ENCODE measurements at regions not wholly inside any gene's neighbourhood (a gene's known extent, or its start where the extent isn't known, plus 50 kb on each side); places are given as distances from the start of the nearest gene placed in this dataset.

- H3K4me2 ChIP-seq (ENCODE audit: low read depth, low read length), result no peak overlapping the region
- DNase-seq (ENCODE audit: low spot score) (no peak), ATAC-seq (no peak), FAIRE-seq (no peak)
- no peak overlapping the region for H3K4me3 ChIP-seq (replicated peaks in 1 of 3; ENCODE audit: insufficient read depth in 1 of 3, low read depth in 2 of 3, low read length in 3 of 3)
- H3K27ac ChIP-seq (ENCODE audit: extremely low read length, insufficient read depth, low read length), result no peak overlapping the region
- H4K20me1 ChIP-seq (ENCODE audit: insufficient read depth, low read length), result no peaks in the 10 kb centered on the region
- no peaks in the 10 kb centered on the region for H3K36me3 ChIP-seq (replicated peaks in 1 of 2; ENCODE audit: control insufficient read depth in 1 of 2, insufficient read depth in 2 of 2, low read length in 2 of 2)
- no peaks in the 10 kb centered on the region for H3K27me3 ChIP-seq (ENCODE audit: control insufficient read depth in 1 of 2, insufficient read depth in 2 of 2, low read length in 2 of 2)
- H3K4me1 ChIP-seq (ENCODE audit: insufficient read depth, low read length), result no peaks in the 10 kb centered on the region
- 55% methylated on average over 3 of the region's 3 CpGs for WGBS (ENCODE audit: low lambda C conversion rate)
- no TSS peak for BruUV-seq (replicated peaks)
- POLR2A ChIA-PET, result no interaction called here
- CTCF ChIA-PET (ENCODE audit: low intra/inter-chr PET ratio, low total read pairs), result no interaction called here
- no peak overlapping the region for H2AFZ ChIP-seq (ENCODE audit: low read length)
- no peak overlapping the region for H3K9ac ChIP-seq (ENCODE audit: insufficient read depth, low read depth, low read length)
- in situ Hi-C loops (cut with HindIII; ENCODE audit: extremely low pct_ligation_motif_present, low pct_unique_long_range_greater_than_20kb) (no loop called here), intact Hi-C loops (cut with micrococcal nuclease; ENCODE audit: unreplicated experiment) (no loop called here)
- no peak for TF ChIP-seq CEBPG (CRISPR knock-in tag; IDR thresholded peaks at IDR 0.05)
- no peak for TF ChIP-seq YEATS4 (CRISPR knock-in tag; IDR thresholded peaks at IDR 0.05; ENCODE audit: borderline replicate concordance)
- no peak for TF ChIP-seq ZFYVE20 (CRISPR knock-in tag; IDR thresholded peaks at IDR 0.05; ENCODE audit: borderline replicate concordance, low read depth)
- TF ChIP-seq ZBTB26 (CRISPR knock-in tag; IDR thresholded peaks at IDR 0.05; ENCODE audit: borderline replicate concordance), result no peak
- no peak for TF ChIP-seq HOXD1 (CRISPR knock-in tag; IDR thresholded peaks at IDR 0.05)
- H3K9me3 ChIP-seq (ENCODE audit: low read length), result no peaks in the 10 kb centered on the region
- H3K79me2 ChIP-seq (ENCODE audit: insufficient read depth, low read length), result no peaks in the 10 kb centered on the region
These were observed 123.6 kb downstream of the ZNF608 start for GRCh38 chr5:124622851-124623250.

DNA sequence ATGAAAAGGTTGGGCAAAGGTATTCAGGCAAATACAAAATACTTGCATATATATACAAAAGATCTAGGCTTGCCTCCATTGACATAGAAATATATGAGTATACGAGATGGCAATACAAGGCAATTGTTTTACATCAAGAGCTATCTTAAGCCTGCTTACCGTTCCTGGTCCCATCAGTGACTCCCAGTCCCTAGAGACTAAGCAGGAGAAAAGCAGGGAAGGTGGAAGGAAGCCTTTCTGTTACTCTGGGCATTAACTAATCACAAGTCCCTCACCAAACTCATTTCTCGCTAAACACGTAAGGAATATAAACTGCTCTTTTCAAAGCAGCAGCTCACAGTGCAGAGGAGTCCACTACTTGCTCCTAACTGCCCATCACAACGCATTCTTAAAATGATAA, 125.2 kb downstream of the ZNF608 start:
- POLR2A ChIA-PET, result no interaction called here
- H3K4me1 ChIP-seq (ENCODE audit: insufficient read depth, low read length), result no peaks in the 10 kb centered on the region
- intact Hi-C loops (cut with micrococcal nuclease; ENCODE audit: unreplicated experiment) (no loop called here), in situ Hi-C loops (cut with HindIII; ENCODE audit: extremely low pct_ligation_motif_present, low pct_unique_long_range_greater_than_20kb) (no loop called here)
- WGBS (ENCODE audit: low lambda C conversion rate), result 62% methylated on average over 5 of the region's 5 CpGs
- BruUV-seq (replicated peaks), result no TSS peak
- no peak overlapping the region for H3K4me2 ChIP-seq (ENCODE audit: low read depth, low read length)
- H3K9ac ChIP-seq (ENCODE audit: insufficient read depth, low read depth, low read length), result no peak overlapping the region
- H3K36me3 ChIP-seq (replicated peaks in 1 of 2; ENCODE audit: control insufficient read depth in 1 of 2, insufficient read depth in 2 of 2, low read length in 2 of 2), result no peaks in the 10 kb centered on the region
- H3K79me2 ChIP-seq (ENCODE audit: insufficient read depth, low read length), result no peaks in the 10 kb centered on the region
- no peak overlapping the region for H3K27ac ChIP-seq (ENCODE audit: extremely low read length, insufficient read depth, low read length)
- no peaks in the 10 kb centered on the region for H3K27me3 ChIP-seq (ENCODE audit: control insufficient read depth in 1 of 2, insufficient read depth in 2 of 2, low read length in 2 of 2)
- H4K20me1 ChIP-seq (ENCODE audit: insufficient read depth, low read length), result no peaks in the 10 kb centered on the region
- TF ChIP-seq ZNF256 (CRISPR knock-in tag; conservative IDR thresholded peaks at IDR 0.05), result no peak
- no peak for TF ChIP-seq ETV6 (CRISPR knock-in tag; conservative IDR thresholded peaks at IDR 0.05)
- TF ChIP-seq ZNF468 (CRISPR knock-in tag; IDR thresholded peaks at IDR 0.05), result no peak
- TF ChIP-seq SMARCE1 (IDR thresholded peaks at IDR 0.05; ENCODE audit: borderline replicate concordance), result no peak
- no peak for TF ChIP-seq SP140L (CRISPR knock-in tag; IDR thresholded peaks at IDR 0.05; ENCODE audit: borderline replicate concordance)
- no peak for TF ChIP-seq BRD4 (CRISPR knock-in tag; IDR thresholded peaks at IDR 0.05)
- TF ChIP-seq POLR2G (IDR thresholded peaks at IDR 0.05; ENCODE audit: low read depth, low read length), result no peak
- TF ChIP-seq ZFP36 (IDR thresholded peaks at IDR 0.05; ENCODE audit: borderline replicate concordance, low read depth, low read length, partially characterized antibody), result no peak
- no peak for TF ChIP-seq ELF3 (CRISPR knock-in tag; IDR thresholded peaks at IDR 0.05)
- ATAC-seq, result no peak
- no peak for FAIRE-seq
- no peaks in the 10 kb centered on the region for H3K9me3 ChIP-seq (ENCODE audit: low read length)
- no peak overlapping the region for H2AFZ ChIP-seq (ENCODE audit: low read length)
- CTCF ChIA-PET (ENCODE audit: low intra/inter-chr PET ratio, low total read pairs), result no interaction called here
- no peak for DNase-seq (ENCODE audit: low spot score)
- H3K4me3 ChIP-seq (replicated peaks in 1 of 3; ENCODE audit: insufficient read depth in 1 of 3, low read depth in 2 of 3, low read length in 3 of 3), result no peak overlapping the region
